Thoracic aorta (tissue), 2 donors: ENCODE measurements at regions not wholly inside any gene's neighbourhood (a gene's known extent, or its start where the extent isn't known, plus 50 kb on each side); places are given as distances from the start of the nearest gene placed in this dataset.
"Not testable (repeated sequence)": the region's sequence is repeated elsewhere in the genome, so short reads cannot be mapped to it uniquely, and the experiment has no call there.

Experiments
- ATAC-seq: fragments of 150-250 bp; one replicate; pipeline ENCODE4 v1.8.0; 2017; ENCODE audit warnings: low read depth; ENCODE audit not compliant: insufficient number of reproducible peaks, low FRiP score
- DNase-seq: peaks from one replicate; pipeline ENCODE4 v3.0.0-alpha.2; 2020; ENCODE audit warnings: low spot score
- H3K27ac ChIP-seq, 2 donors: fragments of 200-600 bp; sonication (generic); 1 replicate in 1 of 2; 2 replicates in 1 of 2; pipeline ENCODE4 v1.5.1; 2016; ENCODE audit warnings: mild to moderate bottlenecking in 2 of 2, moderate library complexity in 2 of 2
- H3K27me3 ChIP-seq: fragments of 200-600 bp; sonication (generic); replicated peaks from 2 replicates; pipeline ENCODE4 v1.6.0; 2016; ENCODE audit warnings: mild to moderate bottlenecking; ENCODE audit not compliant: insufficient read depth
- H3K36me3 ChIP-seq: fragments of 200-600 bp; sonication (generic); one replicate; pipeline ENCODE4 v1.5.1; 2016
- H3K4me1 ChIP-seq, 2 donors: fragments of 200-600 bp; sonication (generic); 1 replicate in 1 of 2; 2 replicates in 1 of 2; pipeline versions ENCODE4 v1.5.1 to v1.6.0; 2016; ENCODE audit warnings: low read depth in 2 of 2, mild to moderate bottlenecking in 1 of 2; ENCODE audit not compliant: control insufficient read depth in 1 of 2
- H3K4me3 ChIP-seq: fragments of 200-600 bp; sonication (generic); 2 replicates; pipeline ENCODE4 v1.5.1; 2016; ENCODE audit warnings: mild to moderate bottlenecking
- H3K9me3 ChIP-seq: fragments of 200-600 bp; sonication (generic); 2 replicates; pipeline ENCODE4 v1.5.1; 2016
- CTCF ChIP-seq: fragments of 200-600 bp; sonication (generic); IDR thresholded peaks from one replicate; pipeline ENCODE4 v1.5.1; 2019; ENCODE audit warnings: antibody characterized with exemption

- TF ChIP-seq CTCF = no peak
- H3K27ac ChIP-seq = no peak overlapping the region
- no peak overlapping the region for H3K4me3 ChIP-seq
- DNase-seq (no peak), ATAC-seq (no peak)
- peaks cover 3 to 22% of the 10 kb centered on the region in 2 donors for H3K4me1 ChIP-seq
- H3K36me3 ChIP-seq = no peaks in the 10 kb centered on the region
- H3K27me3 ChIP-seq = no peaks in the 10 kb centered on the region
- no peaks in the 10 kb centered on the region for H3K9me3 ChIP-seq
These were observed 140.2 kb downstream of the MMUT start for GRCh38 chr6:49322861-49323260.

DNA sequence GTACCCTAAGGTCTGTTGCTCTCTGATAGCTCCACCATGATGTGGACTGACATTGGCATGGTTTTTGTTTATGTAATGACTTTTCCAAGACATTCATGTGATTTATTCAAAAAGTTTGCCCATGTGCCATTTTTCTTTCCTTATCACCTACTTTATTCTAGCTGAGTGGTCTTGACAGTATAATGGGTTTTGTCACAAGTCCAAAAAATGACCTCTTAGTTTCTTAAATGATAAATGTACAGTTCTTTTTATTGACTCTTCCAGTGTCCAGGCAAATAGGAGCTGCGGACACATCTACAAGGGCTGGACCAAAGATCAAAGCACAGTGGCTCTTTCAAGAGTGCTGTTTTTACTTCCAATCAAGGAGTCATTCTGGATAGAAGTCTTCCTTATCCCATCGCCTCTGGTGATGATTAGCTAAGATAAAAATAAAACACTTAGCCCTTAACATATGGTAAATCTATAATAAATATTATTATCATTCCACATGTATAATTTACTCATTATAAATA, 141.4 kb downstream of the MMUT start:
- ATAC-seq (no peak), DNase-seq (no peak)
- Histone ChIP-seq H3K4me3 (no peak overlapping the region), H3K9me3 (peaks cover 2% of the 10 kb centered on the region), H3K27me3 (no peaks in the 10 kb centered on the region), H3K36me3 (no peaks in the 10 kb centered on the region), H3K27ac (no peak overlapping the region), H3K4me1 (peaks cover 0 to 11% of the 10 kb centered on the region in 2 donors)
- TF ChIP-seq CTCF = no peak

DNA sequence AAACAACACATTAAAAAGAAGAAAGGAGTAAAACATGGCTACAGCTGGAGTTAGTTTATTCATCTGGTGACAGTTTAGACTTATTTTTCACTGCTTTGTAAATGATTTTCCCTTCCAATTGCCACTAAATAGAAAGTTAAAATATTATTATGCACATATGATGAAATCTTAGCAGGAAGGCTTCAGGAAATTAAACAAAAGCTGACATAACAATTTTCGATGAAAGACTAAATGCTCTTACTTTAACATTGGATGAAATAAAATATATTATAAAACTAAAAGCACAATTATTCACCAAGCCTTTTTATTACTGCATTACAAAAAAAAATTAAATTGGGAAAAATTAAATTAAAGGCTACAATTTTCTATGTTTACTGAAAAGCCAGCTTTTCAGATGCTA, 158.0 kb downstream of the MMUT start:
- DNase-seq = no peak
- H3K9me3 ChIP-seq = no peaks in the 10 kb centered on the region
- H3K27ac ChIP-seq = no peak overlapping the region
- ATAC-seq = no peak
- no peaks in the 10 kb centered on the region for H3K36me3 ChIP-seq
- no peaks in the 10 kb centered on the region for H3K4me1 ChIP-seq
- H3K4me3 ChIP-seq = no peak overlapping the region
- no peaks in the 10 kb centered on the region for H3K27me3 ChIP-seq
- TF ChIP-seq CTCF = no peak

DNA sequence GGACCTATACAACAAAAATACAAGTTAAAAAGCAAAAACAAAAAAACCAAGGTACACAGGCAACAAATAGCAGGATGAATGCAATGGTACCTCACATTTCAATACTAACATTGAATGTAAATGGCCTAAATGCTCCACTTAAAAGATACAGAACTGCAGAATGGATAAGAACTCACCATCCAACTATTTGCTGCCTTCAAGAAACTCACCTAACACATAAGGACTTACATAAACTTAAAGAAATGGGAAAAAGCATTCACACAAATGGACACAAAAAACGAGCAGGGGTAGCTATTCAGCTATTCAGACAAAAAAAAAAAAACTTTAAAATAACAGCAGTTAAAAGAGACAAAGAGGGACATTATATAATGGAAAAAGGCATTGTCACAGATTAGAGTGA, 158.7 kb downstream of the MMUT start:
- H3K9me3 ChIP-seq, H3K4me1 ChIP-seq, H3K27me3 ChIP-seq, ATAC-seq, DNase-seq, H3K36me3 ChIP-seq, H3K27ac ChIP-seq, H3K4me3 ChIP-seq: not testable (repeated sequence)

- Histone ChIP-seq H3K27me3 (no peaks in the 10 kb centered on the region), H3K9me3 (no peaks in the 10 kb centered on the region), H3K36me3 (no peaks in the 10 kb centered on the region), H3K27ac (no peak overlapping the region), H3K4me1 (no peaks in the 10 kb centered on the region), H3K4me3 (no peak overlapping the region)
- no peak for DNase-seq
- ATAC-seq = no peak
- TF ChIP-seq CTCF = no peak
These were observed 162.1 kb downstream of the MMUT start for GRCh38 chr6:49300911-49301310.

GRCh38 chr6:49300443-49300842, 162.6 kb downstream of the MMUT start:
- no peak for TF ChIP-seq CTCF
- no peak for ATAC-seq

More at GRCh38 chr6:49300443-49300842, 162.6 kb downstream of the MMUT start:
- H3K27me3 ChIP-seq = no peaks in the 10 kb centered on the region
- no peaks in the 10 kb centered on the region for H3K9me3 ChIP-seq
- H3K4me3 ChIP-seq = no peak overlapping the region
- H3K36me3 ChIP-seq = no peaks in the 10 kb centered on the region
- H3K4me1 ChIP-seq = no peaks in the 10 kb centered on the region
- no peak for DNase-seq
- H3K27ac ChIP-seq = no peak overlapping the region
